Gastroesophageal sphincter (tissue), 3 donors: ENCODE measurements at regions not wholly inside any gene's neighbourhood (a gene's known extent, or its start where the extent isn't known, plus 50 kb on each side); places are given as distances from the start of the nearest gene placed in this dataset.

Experiments used
- CTCF ChIP-seq, 4 experiments: fragments of 200-600 bp in 2 of 4; fragments of 450-650 bp in 2 of 4; sonication (generic) in 1 of 4; IDR thresholded peaks; one replicate each; pipeline ENCODE4 v1.5.1; 2017 to 2019; ENCODE audit warnings: antibody characterized with exemption in 4 of 4, mild to moderate bottlenecking in 2 of 4, moderate library complexity in 2 of 4
- POLR2A ChIP-seq, 2 donors: fragments of 450-650 bp; IDR thresholded peaks; one replicate each; pipeline ENCODE4 v1.6.1; 2017; ENCODE audit warnings: antibody characterized with exemption in 2 of 2, mild to moderate bottlenecking in 2 of 2, moderate library complexity in 1 of 2
- POLR2AphosphoS5 ChIP-seq: sonication (generic); formaldehyde crosslinking; IDR thresholded peaks from one replicate; pipeline ENCODE4 v1.6.1; 2017; ENCODE audit warnings: antibody characterized with exemption

DNA sequence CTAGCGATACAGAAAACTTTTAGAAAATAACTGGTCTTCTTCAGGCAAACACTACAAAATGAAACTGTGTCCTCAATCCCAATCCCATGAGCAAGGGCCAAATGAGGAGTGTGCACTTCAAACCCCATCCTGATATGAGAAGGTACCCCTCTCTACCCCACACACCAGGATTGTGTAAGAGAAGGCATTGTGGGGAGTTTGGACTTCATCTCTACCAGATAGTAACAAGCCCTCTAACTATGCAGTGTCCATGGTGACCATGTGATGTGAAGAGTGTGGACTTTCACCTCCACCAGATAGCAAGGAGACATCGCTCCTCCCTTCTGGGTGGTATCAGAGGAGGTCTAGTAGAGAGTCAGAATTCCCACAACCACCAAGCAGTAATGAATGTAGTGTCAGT is 769.3 kb downstream of the MECOM start:
- TF ChIP-seq POLR2AphosphoS5: no peak
- TF ChIP-seq CTCF (IDR thresholded peaks at IDR 0.05): no peak
- TF ChIP-seq POLR2A (IDR thresholded peaks at IDR 0.05): no peak
